ENCODE measurements at regions not wholly inside any gene's neighbourhood (a gene's known extent, or its start where the extent isn't known, plus 50 kb on each side); places are given as distances from the start of the nearest gene placed in this dataset.

DNA sequence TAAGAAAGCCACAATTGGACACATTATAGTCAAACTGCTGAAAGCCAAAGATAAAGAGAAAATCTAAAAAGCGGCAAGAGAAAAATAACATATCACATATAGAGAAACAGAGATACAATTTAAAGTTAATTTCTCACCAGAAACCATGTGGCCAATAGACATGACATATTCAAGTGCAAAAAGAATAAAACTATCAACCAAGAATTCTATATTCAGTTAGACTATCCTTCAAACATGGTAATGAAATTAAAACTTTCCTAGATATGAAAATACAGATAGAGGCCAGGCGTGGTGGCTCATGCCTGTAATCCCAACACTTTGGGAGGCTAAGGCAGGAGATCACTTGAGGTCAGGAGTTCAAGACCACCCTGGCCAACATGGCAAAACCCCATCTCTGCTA lies 129.1 kb upstream of the RNF32 start:
- Mint-ChIP-seq H3K27me3 (ENCODE audit: insufficient read depth, low read depth, poor library complexity) (peaks cover 4% of the 10 kb centered on the region), H3K27ac (no peak overlapping the region), H3K9me3 (peaks cover 13% of the 10 kb centered on the region), H3K36me3 (ENCODE audit: low read depth) (0 out of 3 replicates have a peak, but pooled peaks cover 2% of the 10 kb centered on the region), H3K4me3 (no peak overlapping the region), H3K4me1 (peaks cover 2% of the 10 kb centered on the region; the same call in 1 of the 3 replicates)
- DNase-seq (ENCODE audit: low spot score) (no peak), ATAC-seq (no peak)
- Histone ChIP-seq H4K20me1 (replicated peaks; ENCODE audit: insufficient read depth) (no peaks in the 10 kb centered on the region), H3K27me3 (ENCODE audit: insufficient read depth) (no peaks in the 10 kb centered on the region), H3K36me3 (ENCODE audit: insufficient read depth) (no peaks in the 10 kb centered on the region), H3K79me2 (replicated peaks; ENCODE audit: insufficient read depth) (no peaks in the 10 kb centered on the region), H3F3A (replicated peaks; ENCODE audit: low read depth) (no peaks in the 10 kb centered on the region), H2AFZ (no peak overlapping the region), H3K9me2 (ENCODE audit: insufficient read depth) (no peaks in the 10 kb centered on the region), H3K4me1 (ENCODE audit: insufficient read depth) (no peaks in the 10 kb centered on the region), H3K4me2 (no peak overlapping the region), H3K27ac (ENCODE audit: low read depth) (no peak overlapping the region), H3K4me3 (no peak overlapping the region)
- TF ChIP-seq, protein P1, sequence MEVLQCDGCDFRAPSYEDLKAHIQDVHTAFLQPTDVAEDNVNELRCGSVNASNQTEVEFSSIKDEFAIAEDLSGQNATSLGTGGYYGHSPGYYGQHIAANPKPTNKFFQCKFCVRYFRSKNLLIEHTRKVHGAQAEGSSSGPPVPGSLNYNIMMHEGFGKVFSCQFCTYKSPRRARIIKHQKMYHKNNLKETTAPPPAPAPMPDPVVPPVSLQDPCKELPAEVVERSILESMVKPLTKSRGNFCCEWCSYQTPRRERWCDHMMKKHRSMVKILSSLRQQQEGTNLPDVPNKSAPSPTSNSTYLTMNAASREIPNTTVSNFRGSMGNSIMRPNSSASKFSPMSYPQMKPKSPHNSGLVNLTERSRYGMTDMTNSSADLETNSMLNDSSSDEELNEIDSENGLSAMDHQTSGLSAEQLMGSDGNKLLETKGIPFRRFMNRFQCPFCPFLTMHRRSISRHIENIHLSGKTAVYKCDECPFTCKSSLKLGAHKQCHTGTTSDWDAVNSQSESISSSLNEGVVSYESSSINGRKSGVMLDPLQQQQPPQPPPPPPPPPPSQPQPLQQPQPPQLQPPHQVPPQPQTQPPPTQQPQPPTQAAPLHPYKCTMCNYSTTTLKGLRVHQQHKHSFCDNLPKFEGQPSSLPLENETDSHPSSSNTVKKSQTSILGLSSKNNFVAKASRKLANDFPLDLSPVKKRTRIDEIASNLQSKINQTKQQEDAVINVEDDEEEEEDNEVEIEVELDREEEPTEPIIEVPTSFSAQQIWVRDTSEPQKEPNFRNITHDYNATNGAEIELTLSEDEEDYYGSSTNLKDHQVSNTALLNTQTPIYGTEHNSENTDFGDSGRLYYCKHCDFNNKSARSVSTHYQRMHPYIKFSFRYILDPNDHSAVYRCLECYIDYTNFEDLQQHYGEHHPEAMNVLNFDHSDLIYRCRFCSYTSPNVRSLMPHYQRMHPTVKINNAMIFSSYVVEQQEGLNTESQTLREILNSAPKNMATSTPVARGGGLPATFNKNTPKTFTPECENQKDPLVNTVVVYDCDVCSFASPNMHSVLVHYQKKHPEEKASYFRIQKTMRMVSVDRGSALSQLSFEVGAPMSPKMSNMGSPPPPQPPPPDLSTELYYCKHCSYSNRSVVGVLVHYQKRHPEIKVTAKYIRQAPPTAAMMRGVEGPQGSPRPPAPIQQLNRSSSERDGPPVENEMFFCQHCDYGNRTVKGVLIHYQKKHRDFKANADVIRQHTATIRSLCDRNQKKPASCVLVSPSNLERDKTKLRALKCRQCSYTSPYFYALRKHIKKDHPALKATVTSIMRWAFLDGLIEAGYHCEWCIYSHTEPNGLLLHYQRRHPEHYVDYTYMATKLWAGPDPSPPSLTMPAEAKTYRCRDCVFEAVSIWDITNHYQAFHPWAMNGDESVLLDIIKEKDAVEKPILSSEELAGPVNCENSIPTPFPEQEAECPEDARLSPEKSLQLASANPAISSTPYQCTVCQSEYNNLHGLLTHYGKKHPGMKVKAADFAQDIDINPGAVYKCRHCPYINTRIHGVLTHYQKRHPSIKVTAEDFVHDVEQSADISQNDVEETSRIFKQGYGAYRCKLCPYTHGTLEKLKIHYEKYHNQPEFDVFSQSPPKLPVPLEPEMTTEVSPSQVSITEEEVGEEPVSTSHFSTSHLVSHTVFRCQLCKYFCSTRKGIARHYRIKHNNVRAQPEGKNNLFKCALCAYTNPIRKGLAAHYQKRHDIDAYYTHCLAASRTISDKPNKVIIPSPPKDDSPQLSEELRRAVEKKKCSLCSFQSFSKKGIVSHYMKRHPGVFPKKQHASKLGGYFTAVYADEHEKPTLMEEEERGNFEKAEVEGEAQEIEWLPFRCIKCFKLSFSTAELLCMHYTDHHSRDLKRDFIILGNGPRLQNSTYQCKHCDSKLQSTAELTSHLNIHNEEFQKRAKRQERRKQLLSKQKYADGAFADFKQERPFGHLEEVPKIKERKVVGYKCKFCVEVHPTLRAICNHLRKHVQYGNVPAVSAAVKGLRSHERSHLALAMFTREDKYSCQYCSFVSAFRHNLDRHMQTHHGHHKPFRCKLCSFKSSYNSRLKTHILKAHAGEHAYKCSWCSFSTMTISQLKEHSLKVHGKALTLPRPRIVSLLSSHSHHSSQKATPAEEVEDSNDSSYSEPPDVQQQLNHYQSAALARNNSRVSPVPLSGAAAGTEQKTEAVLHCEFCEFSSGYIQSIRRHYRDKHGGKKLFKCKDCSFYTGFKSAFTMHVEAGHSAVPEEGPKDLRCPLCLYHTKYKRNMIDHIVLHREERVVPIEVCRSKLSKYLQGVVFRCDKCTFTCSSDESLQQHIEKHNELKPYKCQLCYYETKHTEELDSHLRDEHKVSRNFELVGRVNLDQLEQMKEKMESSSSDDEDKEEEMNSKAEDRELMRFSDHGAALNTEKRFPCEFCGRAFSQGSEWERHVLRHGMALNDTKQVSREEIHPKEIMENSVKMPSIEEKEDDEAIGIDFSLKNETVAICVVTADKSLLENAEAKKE (CRISPR knock-in tag; IDR thresholded peaks at IDR 0.05), result no peak
- TF ChIP-seq CREB1 (CRISPR knock-in tag; IDR thresholded peaks at IDR 0.05; ENCODE audit: low read depth), result no peak
- TF ChIP-seq JUNB (IDR thresholded peaks at IDR 0.05; ENCODE audit: unreplicated experiment), result no peak
- TF ChIP-seq NANOG (IDR thresholded peaks at IDR 0.05; ENCODE audit: borderline replicate concordance), result no peak
- TF ChIP-seq STAT1 (IDR thresholded peaks at IDR 0.05; ENCODE audit: unreplicated experiment), result no peak
- TF ChIP-seq, protein P2, sequence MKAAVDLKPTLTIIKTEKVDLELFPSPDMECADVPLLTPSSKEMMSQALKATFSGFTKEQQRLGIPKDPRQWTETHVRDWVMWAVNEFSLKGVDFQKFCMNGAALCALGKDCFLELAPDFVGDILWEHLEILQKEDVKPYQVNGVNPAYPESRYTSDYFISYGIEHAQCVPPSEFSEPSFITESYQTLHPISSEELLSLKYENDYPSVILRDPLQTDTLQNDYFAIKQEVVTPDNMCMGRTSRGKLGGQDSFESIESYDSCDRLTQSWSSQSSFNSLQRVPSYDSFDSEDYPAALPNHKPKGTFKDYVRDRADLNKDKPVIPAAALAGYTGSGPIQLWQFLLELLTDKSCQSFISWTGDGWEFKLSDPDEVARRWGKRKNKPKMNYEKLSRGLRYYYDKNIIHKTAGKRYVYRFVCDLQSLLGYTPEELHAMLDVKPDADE (IDR thresholded peaks at IDR 0.05), result no peak
- TF ChIP-seq ZNF331 (CRISPR knock-in tag; IDR thresholded peaks at IDR 0.05; ENCODE audit: low read depth), result no peak
- TF ChIP-seq, protein P3, sequence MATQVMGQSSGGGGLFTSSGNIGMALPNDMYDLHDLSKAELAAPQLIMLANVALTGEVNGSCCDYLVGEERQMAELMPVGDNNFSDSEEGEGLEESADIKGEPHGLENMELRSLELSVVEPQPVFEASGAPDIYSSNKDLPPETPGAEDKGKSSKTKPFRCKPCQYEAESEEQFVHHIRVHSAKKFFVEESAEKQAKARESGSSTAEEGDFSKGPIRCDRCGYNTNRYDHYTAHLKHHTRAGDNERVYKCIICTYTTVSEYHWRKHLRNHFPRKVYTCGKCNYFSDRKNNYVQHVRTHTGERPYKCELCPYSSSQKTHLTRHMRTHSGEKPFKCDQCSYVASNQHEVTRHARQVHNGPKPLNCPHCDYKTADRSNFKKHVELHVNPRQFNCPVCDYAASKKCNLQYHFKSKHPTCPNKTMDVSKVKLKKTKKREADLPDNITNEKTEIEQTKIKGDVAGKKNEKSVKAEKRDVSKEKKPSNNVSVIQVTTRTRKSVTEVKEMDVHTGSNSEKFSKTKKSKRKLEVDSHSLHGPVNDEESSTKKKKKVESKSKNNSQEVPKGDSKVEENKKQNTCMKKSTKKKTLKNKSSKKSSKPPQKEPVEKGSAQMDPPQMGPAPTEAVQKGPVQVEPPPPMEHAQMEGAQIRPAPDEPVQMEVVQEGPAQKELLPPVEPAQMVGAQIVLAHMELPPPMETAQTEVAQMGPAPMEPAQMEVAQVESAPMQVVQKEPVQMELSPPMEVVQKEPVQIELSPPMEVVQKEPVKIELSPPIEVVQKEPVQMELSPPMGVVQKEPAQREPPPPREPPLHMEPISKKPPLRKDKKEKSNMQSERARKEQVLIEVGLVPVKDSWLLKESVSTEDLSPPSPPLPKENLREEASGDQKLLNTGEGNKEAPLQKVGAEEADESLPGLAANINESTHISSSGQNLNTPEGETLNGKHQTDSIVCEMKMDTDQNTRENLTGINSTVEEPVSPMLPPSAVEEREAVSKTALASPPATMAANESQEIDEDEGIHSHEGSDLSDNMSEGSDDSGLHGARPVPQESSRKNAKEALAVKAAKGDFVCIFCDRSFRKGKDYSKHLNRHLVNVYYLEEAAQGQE (IDR thresholded peaks at IDR 0.05; ENCODE audit: unreplicated experiment), result no peak
- no peak for TF ChIP-seq ZNF114 (CRISPR knock-in tag; IDR thresholded peaks at IDR 0.05)

All from GM23338 (cell line).